GM23338 (cell line): ENCODE measurements at regions not wholly inside any gene's neighbourhood (a gene's known extent, or its start where the extent isn't known, plus 50 kb on each side); places are given as distances from the start of the nearest gene placed in this dataset.

Experiments used
- ATAC-seq: fragments of 200-7000 bp; cut with Tn5 transposase; 3 replicates; pipeline ENCODE4 v1.9.1; 2020
- DNase-seq: peaks from one replicate; pipeline ENCODE4 v3.0.0-alpha.2; 2015; ENCODE audit warnings: low spot score
- H2AFZ ChIP-seq: fragments of 200-600 bp; sonication (generic); 2 replicates; pipeline ENCODE4 v1.8.0; 2016; ENCODE audit warnings: antibody characterized with exemption, mild to moderate bottlenecking, moderate library complexity
- H3F3A ChIP-seq: fragments of 200-600 bp; sonication (generic); replicated peaks from 2 replicates; pipeline ENCODE4 v1.8.0; 2017; ENCODE audit warnings: antibody characterized with exemption, mixed run types, low read depth
- H3K27ac ChIP-seq: fragments of 200-600 bp; sonication (generic); 2 replicates; pipeline ENCODE4 v1.6.1; 2016; ENCODE audit warnings: low read depth
- H3K27me3 ChIP-seq: fragments of 200-600 bp; sonication (generic); 2 replicates; pipeline ENCODE4 v1.8.0; 2016; ENCODE audit warnings: mild to moderate bottlenecking, mixed run types, moderate library complexity; ENCODE audit not compliant: insufficient read depth
- H3K36me3 ChIP-seq: fragments of 200-600 bp; sonication (generic); 2 replicates; pipeline ENCODE4 v1.8.0; 2016; ENCODE audit warnings: mild to moderate bottlenecking; ENCODE audit not compliant: insufficient read depth
- H3K4me1 ChIP-seq: fragments of 200-600 bp; sonication (generic); 2 replicates; pipeline ENCODE4 v1.8.0; 2016; ENCODE audit warnings: mild to moderate bottlenecking, moderate library complexity; ENCODE audit not compliant: insufficient read depth
- H3K4me2 ChIP-seq: fragments of 200-600 bp; sonication (generic); 2 replicates; pipeline ENCODE4 v1.7.1; 2017; ENCODE audit warnings: mixed run types
- H3K4me3 ChIP-seq: fragments of 200-600 bp; sonication (generic); 2 replicates; pipeline ENCODE4 v1.6.1; 2016; ENCODE audit warnings: mixed run types
- H3K79me2 ChIP-seq: fragments of 200-600 bp; sonication (generic); replicated peaks from 2 replicates; pipeline ENCODE4 v1.8.0; 2017; ENCODE audit warnings: mild to moderate bottlenecking; ENCODE audit not compliant: insufficient read depth
- H3K9me2 ChIP-seq: fragments of 200-600 bp; sonication (generic); 2 replicates; pipeline ENCODE4 v1.8.0; 2017; ENCODE audit not compliant: insufficient read depth
- H4K20me1 ChIP-seq: fragments of 200-600 bp; sonication (generic); replicated peaks from 2 replicates; pipeline ENCODE4 v1.8.0; 2017; ENCODE audit warnings: mild to moderate bottlenecking; ENCODE audit not compliant: insufficient read depth
- H3K27ac Mint-ChIP-seq: 2 replicates; pipeline ENCODE4 v1.8.0; 2020; ENCODE audit warnings: inconsistent platforms, mild to moderate bottlenecking, moderate library complexity, mixed read lengths
- H3K27me3 Mint-ChIP-seq: 3 replicates; pipeline ENCODE4 v1.8.0; 2022; ENCODE audit warnings: low read depth, mild to moderate bottlenecking, moderate library complexity, mixed read lengths, inconsistent platforms; ENCODE audit not compliant: insufficient read depth, poor library complexity
- H3K36me3 Mint-ChIP-seq: 3 replicates; pipeline ENCODE4 v1.8.0; 2021; ENCODE audit warnings: low read depth, mild to moderate bottlenecking, inconsistent platforms, moderate library complexity, mixed read lengths
- H3K4me1 Mint-ChIP-seq: 3 replicates; pipeline ENCODE4 v1.8.0; 2020; ENCODE audit warnings: mild to moderate bottlenecking, inconsistent platforms, mixed read lengths
- H3K4me3 Mint-ChIP-seq: 3 replicates; pipeline ENCODE4 v1.8.0; 2021; ENCODE audit warnings: moderate library complexity, mild to moderate bottlenecking, inconsistent platforms, mixed read lengths
- H3K9me3 Mint-ChIP-seq: 3 replicates; pipeline ENCODE4 v1.8.0; 2020; ENCODE audit warnings: moderate library complexity, mild to moderate bottlenecking, inconsistent platforms, mixed read lengths
- CREB1 ChIP-seq: fragments of 250-450 bp; sonication (Bioruptor Pico); IDR thresholded peaks from 2 replicates; pipeline ENCODE4 v1.5.0; 2020; ENCODE audit warnings: low read depth, mild to moderate bottlenecking, moderate library complexity
- ETS1 ChIP-seq: IDR thresholded peaks from 2 replicates; pipeline ENCODE4 v1.6.1; 2016; ENCODE audit warnings: antibody characterized with exemption
- EZH2 ChIP-seq: fragments of 200-600 bp; sonication (generic); IDR thresholded peaks from one replicate; pipeline ENCODE4 v1.8.0; 2017; ENCODE audit warnings: antibody characterized with exemption, mild to moderate bottlenecking, low read depth; ENCODE audit not compliant: unreplicated experiment
- EZH2phosphoT487 ChIP-seq: fragments of 200-600 bp; sonication (generic); IDR thresholded peaks from one replicate; pipeline ENCODE4 v1.8.1; 2018; ENCODE audit warnings: antibody characterized with exemption; ENCODE audit not compliant: unreplicated experiment
- JUNB ChIP-seq: IDR thresholded peaks from one replicate; pipeline ENCODE4 v1.6.1; 2016; ENCODE audit warnings: antibody characterized with exemption; ENCODE audit not compliant: unreplicated experiment
- POLR2AphosphoS5 ChIP-seq: IDR thresholded peaks from 2 replicates; pipeline ENCODE4 v1.6.1; 2016; ENCODE audit warnings: antibody characterized with exemption, low read depth
- REST ChIP-seq: IDR thresholded peaks from one replicate; pipeline ENCODE4 v1.6.1; 2018; ENCODE audit warnings: antibody characterized with exemption; ENCODE audit not compliant: unreplicated experiment
- ZNF114 ChIP-seq: fragments of 250-450 bp; sonication (Bioruptor Pico); IDR thresholded peaks from 2 replicates; pipeline ENCODE4 v1.5.0; 2020; ENCODE audit warnings: mild to moderate bottlenecking, moderate library complexity
- ZNF331 ChIP-seq: fragments of 250-450 bp; sonication (Bioruptor Pico); IDR thresholded peaks from 2 replicates; pipeline ENCODE4 v1.5.0; 2020; ENCODE audit warnings: low read depth, mild to moderate bottlenecking, moderate library complexity
- TF ChIP-seq, protein P1 (sequence below), 2 experiments: fragments of 200-600 bp in 1 of 2; sonication (generic) in 1 of 2; conservative IDR thresholded peaks; 2 replicates each; pipeline versions ENCODE4 v1.5.1 to v1.6.1; 2016 to 2017; ENCODE audit warnings: antibody characterized with exemption in 2 of 2, low read depth in 2 of 2, mild to moderate bottlenecking in 2 of 2, moderate library complexity in 1 of 2

DNA sequence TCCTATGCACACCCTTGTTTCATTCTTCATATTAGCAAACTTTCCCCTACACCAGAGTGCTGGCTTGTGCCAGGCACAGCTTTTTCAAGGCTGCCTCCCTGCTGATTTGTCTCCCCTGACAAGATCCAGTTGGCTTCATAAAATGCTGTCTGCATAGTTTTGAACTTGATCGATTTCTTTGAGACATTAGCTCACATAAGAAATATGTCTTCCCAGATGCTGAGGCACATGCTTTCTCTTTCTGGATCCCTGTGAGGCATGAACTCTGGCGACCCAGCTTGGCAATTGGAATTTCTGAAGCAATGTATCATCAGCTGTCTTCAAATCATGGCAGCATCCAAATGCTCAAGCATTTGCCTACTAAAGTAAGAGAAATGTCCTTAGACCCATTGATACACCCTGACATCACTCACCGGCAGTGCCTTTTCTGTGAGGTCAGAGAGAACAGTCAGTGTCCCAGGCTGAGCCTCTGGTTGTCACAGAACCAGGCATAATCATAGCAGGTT is 616.4 kb upstream of the GHITM start (continued):
- no peak for TF ChIP-seq EZH2
- TF ChIP-seq, protein P1, sequence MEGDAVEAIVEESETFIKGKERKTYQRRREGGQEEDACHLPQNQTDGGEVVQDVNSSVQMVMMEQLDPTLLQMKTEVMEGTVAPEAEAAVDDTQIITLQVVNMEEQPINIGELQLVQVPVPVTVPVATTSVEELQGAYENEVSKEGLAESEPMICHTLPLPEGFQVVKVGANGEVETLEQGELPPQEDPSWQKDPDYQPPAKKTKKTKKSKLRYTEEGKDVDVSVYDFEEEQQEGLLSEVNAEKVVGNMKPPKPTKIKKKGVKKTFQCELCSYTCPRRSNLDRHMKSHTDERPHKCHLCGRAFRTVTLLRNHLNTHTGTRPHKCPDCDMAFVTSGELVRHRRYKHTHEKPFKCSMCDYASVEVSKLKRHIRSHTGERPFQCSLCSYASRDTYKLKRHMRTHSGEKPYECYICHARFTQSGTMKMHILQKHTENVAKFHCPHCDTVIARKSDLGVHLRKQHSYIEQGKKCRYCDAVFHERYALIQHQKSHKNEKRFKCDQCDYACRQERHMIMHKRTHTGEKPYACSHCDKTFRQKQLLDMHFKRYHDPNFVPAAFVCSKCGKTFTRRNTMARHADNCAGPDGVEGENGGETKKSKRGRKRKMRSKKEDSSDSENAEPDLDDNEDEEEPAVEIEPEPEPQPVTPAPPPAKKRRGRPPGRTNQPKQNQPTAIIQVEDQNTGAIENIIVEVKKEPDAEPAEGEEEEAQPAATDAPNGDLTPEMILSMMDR (conservative IDR thresholded peaks at IDR 0.05; ENCODE audit: low read depth in 2 of 2): no peak
- TF ChIP-seq REST: no peak

DNA sequence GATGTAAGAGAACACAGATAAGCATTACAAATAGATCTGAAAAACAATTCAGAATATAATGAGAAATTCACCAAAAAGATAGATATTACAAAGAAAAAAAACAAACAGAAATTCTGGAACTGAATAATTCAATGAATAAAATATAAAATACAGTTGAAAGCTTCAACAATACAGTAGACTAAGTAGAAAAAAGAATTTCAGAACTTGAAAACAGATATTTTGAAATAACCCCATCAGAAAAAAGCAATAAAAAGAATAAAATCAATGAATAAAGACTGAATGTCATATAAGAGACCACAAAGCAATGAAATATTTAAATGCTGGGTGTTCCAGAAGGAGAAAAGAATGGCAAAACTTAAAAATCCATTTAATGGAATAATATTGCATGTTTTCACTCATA is 611.4 kb upstream of the GHITM start:
- no peak overlapping the region for H3K4me2 ChIP-seq
- H3K27me3 ChIP-seq: no peaks in the 10 kb centered on the region

More for the DNA sequence above, 611.4 kb upstream of the GHITM start:
- no peaks in the 10 kb centered on the region for H3K36me3 ChIP-seq
- no peaks in the 10 kb centered on the region for H3K9me2 ChIP-seq
- H3K4me1 ChIP-seq: no peaks in the 10 kb centered on the region
- DNase-seq (no peak), ATAC-seq (no peak)
- no peak overlapping the region for H3K27ac ChIP-seq
- no peaks in the 10 kb centered on the region for H4K20me1 ChIP-seq
- Mint-ChIP-seq H3K4me1 (no peaks in the 10 kb centered on the region), H3K36me3 (no peaks in the 10 kb centered on the region), H3K27ac (no peak overlapping the region), H3K4me3 (no peak overlapping the region), H3K9me3 (no peaks in the 10 kb centered on the region), H3K27me3 (no peaks in the 10 kb centered on the region)
- no peak overlapping the region for H2AFZ ChIP-seq
- no peaks in the 10 kb centered on the region for H3K79me2 ChIP-seq
- H3F3A ChIP-seq: no peaks in the 10 kb centered on the region
- no peak for TF ChIP-seq EZH2phosphoT487
- no peak for TF ChIP-seq ZNF331 (CRISPR knock-in tag)
- TF ChIP-seq ZNF114 (CRISPR knock-in tag): no peak
- TF ChIP-seq, protein P1 (conservative IDR thresholded peaks at IDR 0.05; ENCODE audit: low read depth in 2 of 2): no peak
- TF ChIP-seq EZH2: no peak
- TF ChIP-seq POLR2AphosphoS5: no peak
- no peak for TF ChIP-seq JUNB
- TF ChIP-seq CREB1 (CRISPR knock-in tag): no peak
- no peak for TF ChIP-seq ETS1
- no peak overlapping the region for H3K4me3 ChIP-seq
